AG09309 (cell line): ENCODE measurements at regions not wholly inside any gene's neighbourhood (a gene's known extent, or its start where the extent isn't known, plus 50 kb on each side); places are given as distances from the start of the nearest gene placed in this dataset.

Experiments used
- DNase-seq: peaks from one replicate; pipeline ENCODE4 v3.0.0-alpha.2; 2010; ENCODE audit warnings: low read depth
- H3K4me3 ChIP-seq: 2 replicates; pipeline ENCODE4 v1.5.1; 2011; ENCODE audit warnings: mild to moderate bottlenecking, low read depth, low read length, moderate library complexity; ENCODE audit not compliant: control insufficient read depth
- TF ChIP-seq, protein P1 (sequence below): IDR thresholded peaks from 2 replicates; pipeline ENCODE4 v1.5.1; 2011; ENCODE audit warnings: mild to moderate bottlenecking, low read depth, low read length, inconsistent platforms; ENCODE audit not compliant: insufficient read depth, control insufficient read depth; ENCODE audit errors: missing control alignments

DNA sequence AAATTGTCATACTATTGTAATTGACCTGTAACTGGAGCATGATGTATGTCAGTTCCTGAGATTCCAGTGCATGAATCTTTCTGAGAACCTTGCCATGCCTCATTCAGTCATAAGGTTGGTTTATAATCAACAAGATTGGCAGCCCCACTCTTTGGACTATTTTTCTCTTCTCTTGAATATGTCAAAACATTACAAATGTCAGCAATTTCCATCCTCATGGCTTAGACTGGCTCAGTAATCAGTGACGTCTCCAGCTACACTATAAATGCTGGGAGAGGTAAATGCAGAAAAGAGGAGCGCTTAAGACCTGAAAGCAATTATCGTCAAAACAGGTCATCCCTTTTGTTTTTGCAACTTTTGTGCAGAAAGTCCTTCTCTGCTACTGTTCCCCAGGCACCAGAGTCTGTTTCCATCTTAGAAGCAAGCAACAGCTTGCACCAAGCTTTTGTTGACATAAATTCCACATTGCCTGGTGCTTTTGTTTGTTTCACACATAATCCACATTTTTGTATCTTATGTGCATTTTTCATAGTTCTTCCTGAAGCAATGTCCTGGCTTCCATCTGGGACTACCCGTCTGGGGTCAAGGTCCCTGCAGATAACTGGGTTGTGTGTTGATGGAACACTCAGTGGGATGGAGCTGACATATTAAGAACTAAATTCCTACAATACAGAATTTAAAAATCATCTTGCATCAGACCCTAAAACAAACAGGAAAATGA is 149.8 kb downstream of the OSR1 start:
- TF ChIP-seq, protein P1, sequence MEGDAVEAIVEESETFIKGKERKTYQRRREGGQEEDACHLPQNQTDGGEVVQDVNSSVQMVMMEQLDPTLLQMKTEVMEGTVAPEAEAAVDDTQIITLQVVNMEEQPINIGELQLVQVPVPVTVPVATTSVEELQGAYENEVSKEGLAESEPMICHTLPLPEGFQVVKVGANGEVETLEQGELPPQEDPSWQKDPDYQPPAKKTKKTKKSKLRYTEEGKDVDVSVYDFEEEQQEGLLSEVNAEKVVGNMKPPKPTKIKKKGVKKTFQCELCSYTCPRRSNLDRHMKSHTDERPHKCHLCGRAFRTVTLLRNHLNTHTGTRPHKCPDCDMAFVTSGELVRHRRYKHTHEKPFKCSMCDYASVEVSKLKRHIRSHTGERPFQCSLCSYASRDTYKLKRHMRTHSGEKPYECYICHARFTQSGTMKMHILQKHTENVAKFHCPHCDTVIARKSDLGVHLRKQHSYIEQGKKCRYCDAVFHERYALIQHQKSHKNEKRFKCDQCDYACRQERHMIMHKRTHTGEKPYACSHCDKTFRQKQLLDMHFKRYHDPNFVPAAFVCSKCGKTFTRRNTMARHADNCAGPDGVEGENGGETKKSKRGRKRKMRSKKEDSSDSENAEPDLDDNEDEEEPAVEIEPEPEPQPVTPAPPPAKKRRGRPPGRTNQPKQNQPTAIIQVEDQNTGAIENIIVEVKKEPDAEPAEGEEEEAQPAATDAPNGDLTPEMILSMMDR = no peak
- DNase-seq = no peak
- H3K4me3 ChIP-seq = no peak overlapping the region

DNA sequence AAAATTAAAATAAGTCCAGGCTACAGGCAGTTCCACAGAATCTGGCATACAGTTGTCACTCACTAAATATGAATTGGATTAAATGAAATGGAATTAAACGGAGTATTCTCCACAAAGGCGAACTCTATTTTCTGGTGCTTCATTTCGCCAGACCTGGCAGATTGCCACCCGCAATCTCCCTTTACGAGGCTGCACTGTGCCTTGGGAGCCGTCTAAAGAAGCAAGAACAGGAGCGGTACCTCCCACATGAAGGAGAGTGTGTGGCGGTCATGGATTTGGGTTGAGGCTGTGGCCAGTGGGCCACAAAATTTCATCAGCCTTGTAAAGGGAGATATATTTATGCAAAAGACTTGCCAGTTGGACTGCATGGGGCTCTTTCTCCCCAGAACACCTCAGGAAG is 151.0 kb downstream of the OSR1 start:
- TF ChIP-seq, protein P1 = no peak
- H3K4me3 ChIP-seq = no peak overlapping the region
- DNase-seq = no peak

DNA sequence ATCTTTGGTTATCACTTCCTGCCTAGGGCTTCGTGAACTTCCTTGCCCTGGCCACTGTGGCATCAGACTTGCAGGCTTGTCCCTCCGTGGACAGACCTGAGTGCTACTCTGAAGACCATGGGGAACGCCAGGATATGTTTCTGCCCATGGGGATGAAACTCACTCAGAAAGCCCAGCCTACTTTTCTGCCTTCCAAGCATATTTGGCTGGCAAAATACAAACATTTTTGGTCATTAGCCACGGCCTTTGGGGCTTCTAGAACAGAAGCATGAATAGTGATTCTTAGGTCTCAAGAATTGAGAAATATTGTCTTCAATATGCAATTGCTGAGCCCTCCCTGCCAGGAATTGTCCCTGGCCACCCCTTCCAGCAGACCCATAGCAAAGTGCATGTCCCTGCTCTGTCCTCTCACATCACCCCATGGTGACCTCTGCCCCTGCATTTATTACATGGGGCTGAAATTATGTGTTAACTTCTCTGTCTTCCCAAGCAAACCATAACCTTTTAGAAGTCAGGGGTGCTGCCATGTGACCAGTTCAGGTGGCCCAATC is 152.4 kb downstream of the OSR1 start:
- TF ChIP-seq, protein P1 = no peak
- DNase-seq = no peak
- no peak overlapping the region for H3K4me3 ChIP-seq

DNA sequence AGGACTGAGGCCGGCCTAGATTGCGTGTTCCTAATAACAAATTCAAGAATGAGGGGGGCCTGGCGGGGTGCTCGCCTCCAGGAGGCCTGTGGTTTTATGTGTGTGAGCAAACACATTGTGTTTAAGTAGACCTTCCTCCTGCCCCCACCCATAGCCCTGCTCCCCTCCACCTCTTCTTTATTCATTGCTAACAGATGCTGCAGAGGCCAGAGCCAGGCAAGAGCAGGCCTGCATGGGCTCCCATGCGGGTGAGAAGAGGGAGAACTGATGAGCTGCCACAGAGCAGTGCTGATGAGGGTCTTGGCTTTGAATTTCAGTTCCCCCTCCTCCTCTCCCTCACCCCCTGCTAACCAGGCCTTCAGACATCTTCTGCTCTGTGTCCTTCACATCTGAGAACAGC is 154.6 kb downstream of the OSR1 start:
- H3K4me3 ChIP-seq = no peak overlapping the region
- no peak for DNase-seq
- TF ChIP-seq, protein P1 = no peak

DNA sequence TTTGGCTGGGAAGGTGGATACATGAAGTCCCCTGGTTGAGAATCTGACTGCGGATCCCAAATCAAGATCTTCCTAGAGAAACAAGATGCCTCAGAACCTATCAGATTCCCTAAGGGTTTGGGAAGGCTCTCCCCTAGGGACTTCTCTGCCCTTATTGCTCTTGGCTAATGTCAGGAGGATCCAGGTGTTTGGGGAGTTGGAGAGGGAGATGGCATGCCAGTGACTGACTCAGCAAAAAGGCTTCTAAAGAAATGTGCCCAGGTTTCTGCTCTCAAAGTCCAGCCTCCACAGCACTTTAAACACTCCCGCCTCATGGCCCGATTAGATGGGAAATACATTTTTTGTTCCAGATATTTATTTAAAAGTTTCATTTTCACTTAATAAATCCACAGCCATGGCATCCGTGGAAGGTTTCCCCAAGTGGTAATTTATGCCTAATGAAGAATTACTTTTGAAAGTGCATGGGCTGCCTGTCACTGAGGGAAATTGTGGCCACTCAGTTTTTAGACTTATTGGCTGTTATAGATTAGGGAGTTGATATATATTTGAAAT is 156.4 kb downstream of the OSR1 start:
- no peak for DNase-seq
- TF ChIP-seq, protein P1 = no peak
- H3K4me3 ChIP-seq = no peak overlapping the region

DNA sequence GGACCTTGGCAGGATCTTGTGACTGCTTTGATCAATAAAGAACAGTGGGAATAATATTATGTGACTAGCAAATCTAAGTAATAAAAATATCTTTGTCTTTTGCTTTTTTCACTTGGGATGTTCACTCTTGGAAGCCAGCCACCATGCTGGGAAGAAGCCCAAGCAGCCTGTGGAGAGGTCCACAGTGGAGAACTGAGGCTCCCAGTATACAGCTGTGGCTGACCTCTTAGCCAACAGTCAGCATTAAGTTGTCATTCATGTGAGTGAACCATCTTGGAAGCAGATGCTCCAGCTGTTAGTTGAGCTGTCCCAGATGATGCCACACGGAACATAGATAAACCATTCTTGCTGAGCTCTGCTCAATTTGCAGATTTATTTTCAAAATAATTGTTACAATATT is 160.0 kb downstream of the OSR1 start:
- H3K4me3 ChIP-seq = no peak overlapping the region
- TF ChIP-seq, protein P1 = no peak
- DNase-seq = no peak

DNA sequence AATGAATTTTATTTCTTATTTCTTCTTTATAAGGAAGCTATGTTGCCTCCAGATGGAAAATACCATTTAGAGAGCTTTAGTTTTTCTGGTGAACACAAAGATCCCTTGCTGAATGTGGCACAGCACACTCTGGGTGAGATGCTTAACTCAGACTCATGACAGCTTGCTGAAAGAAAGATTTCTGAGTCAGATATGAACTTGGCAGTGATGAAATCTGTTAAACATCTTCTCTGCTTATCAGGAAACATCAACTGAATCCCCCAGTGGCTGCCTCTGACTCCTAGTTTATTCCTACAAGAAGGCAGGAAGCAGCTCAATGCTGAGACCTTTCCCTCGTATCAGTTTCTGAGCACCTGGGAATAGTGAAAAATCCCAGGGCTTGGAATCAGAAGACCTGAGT is 162.8 kb downstream of the OSR1 start:
- no peak for DNase-seq
- TF ChIP-seq, protein P1 = no peak
- H3K4me3 ChIP-seq = no peak overlapping the region
